ENCODE measurements at regions not wholly inside any gene's neighbourhood (a gene's known extent, or its start where the extent isn't known, plus 50 kb on each side); places are given as distances from the start of the nearest gene placed in this dataset.

DNA sequence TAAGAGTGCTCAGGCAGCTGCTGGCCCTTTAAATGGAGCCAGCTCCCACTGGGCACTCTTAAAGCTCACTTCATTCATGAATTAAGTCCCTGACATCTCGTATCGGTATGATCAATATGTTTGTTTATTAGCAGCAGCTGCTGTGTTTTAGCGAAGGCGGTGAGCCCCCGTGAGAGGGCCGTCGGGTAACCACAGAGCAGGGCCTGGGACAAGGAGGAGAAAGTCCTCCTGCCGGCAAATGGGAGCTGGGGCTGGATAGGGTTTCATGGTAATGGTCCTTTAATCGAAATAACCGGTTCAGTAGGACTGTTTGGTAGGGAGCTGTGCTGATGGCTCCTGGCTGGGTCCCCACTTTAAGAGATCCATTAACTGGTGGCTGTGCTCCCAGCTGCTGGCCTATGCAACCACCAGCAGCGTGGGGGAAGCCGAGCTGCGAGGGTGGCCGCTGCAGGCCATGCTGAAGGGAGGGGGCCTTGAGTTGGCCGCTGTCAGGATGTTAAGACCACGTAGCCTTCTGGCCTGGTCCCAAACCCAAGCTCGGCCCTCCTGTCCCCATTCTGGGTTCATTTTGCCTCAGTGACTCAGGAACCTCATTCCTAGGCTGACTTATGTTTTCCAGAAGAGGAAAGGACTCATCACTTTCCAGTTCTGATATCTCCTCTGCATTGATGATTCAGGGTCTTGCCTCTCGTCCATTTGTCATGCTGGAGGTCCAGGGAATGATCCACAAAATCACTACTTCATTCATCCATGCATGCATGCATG, 67.6 kb upstream of the NTRK3 start:
- TF ChIP-seq CTCF (IDR thresholded peaks at IDR 0.05; ENCODE audit: low read length), result no peak
- TF ChIP-seq EZH2 (IDR thresholded peaks at IDR 0.05; ENCODE audit: borderline replicate concordance, low read length), result no peak
